ENCODE measurements at regions not wholly inside any gene's neighbourhood (a gene's known extent, or its start where the extent isn't known, plus 50 kb on each side); places are given as distances from the start of the nearest gene placed in this dataset.

DNA sequence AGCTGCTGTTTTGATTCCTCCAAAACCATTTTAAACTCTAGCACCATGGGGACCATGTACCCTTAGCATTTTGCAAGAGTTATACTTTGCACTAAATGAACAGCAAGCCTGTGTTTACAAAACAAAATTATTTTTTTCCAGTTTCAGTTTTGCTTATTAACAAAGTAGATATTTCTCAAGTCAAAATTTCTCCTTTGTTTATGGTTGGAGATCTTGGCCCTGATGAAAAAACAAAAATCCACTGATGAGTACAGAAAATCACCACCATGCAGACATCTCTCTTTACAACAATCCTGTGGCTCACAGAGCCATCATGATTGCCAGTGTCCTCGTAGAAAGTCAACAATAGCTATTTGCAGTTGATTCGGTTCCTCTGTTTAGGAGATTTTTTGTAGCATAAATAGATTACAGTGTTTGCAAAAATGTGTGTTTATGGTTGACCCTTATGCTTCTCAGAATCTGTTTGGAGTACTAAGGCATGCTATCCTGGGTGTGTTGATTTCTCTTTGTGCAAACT lies 201.1 kb upstream of the NUDT4 start:
- TF ChIP-seq, protein P1, sequence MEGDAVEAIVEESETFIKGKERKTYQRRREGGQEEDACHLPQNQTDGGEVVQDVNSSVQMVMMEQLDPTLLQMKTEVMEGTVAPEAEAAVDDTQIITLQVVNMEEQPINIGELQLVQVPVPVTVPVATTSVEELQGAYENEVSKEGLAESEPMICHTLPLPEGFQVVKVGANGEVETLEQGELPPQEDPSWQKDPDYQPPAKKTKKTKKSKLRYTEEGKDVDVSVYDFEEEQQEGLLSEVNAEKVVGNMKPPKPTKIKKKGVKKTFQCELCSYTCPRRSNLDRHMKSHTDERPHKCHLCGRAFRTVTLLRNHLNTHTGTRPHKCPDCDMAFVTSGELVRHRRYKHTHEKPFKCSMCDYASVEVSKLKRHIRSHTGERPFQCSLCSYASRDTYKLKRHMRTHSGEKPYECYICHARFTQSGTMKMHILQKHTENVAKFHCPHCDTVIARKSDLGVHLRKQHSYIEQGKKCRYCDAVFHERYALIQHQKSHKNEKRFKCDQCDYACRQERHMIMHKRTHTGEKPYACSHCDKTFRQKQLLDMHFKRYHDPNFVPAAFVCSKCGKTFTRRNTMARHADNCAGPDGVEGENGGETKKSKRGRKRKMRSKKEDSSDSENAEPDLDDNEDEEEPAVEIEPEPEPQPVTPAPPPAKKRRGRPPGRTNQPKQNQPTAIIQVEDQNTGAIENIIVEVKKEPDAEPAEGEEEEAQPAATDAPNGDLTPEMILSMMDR (IDR thresholded peaks at IDR 0.05): no peak
- no peak for TF ChIP-seq EP300 (IDR thresholded peaks at IDR 0.05)
- TF ChIP-seq POLR2A (IDR thresholded peaks at IDR 0.05): no peak

Measured in ovary (tissue), 3 donors.